ENCODE measurements at regions not wholly inside any gene's neighbourhood (a gene's known extent, or its start where the extent isn't known, plus 50 kb on each side); places are given as distances from the start of the nearest gene placed in this dataset.

- TF ChIP-seq YY1 (IDR thresholded peaks at IDR 0.05; ENCODE audit: insufficient read depth, insufficient read length) (no peak), ZNF274 (IDR thresholded peaks at IDR 0.05; ENCODE audit: low read depth, low read length) (no peak), SUZ12 (IDR thresholded peaks at IDR 0.05; ENCODE audit: extremely low read depth, insufficient read depth, insufficient read length) (no peak)
These were observed 258.8 kb upstream of the ASIC2 start for GRCh38 chr17:33551911-33552310.
